Esophagus muscularis mucosa (tissue), 3 donors: ENCODE measurements at regions not wholly inside any gene's neighbourhood (a gene's known extent, or its start where the extent isn't known, plus 50 kb on each side); places are given as distances from the start of the nearest gene placed in this dataset.

ENCODE experiments used
- CTCF ChIP-seq, 3 experiments: fragments of 200-600 bp in 2 of 3; fragments of 450-650 bp in 1 of 3; sonication (generic) in 2 of 3; IDR thresholded peaks; one replicate each; pipeline ENCODE4 v1.5.1; 2017 to 2019; ENCODE audit warnings: antibody characterized with exemption in 3 of 3, mild to moderate bottlenecking in 2 of 3, moderate library complexity in 1 of 3
- EP300 ChIP-seq: sonication (generic); formaldehyde crosslinking; IDR thresholded peaks from one replicate; pipeline ENCODE4 v1.6.1; 2017; ENCODE audit warnings: antibody characterized with exemption

DNA sequence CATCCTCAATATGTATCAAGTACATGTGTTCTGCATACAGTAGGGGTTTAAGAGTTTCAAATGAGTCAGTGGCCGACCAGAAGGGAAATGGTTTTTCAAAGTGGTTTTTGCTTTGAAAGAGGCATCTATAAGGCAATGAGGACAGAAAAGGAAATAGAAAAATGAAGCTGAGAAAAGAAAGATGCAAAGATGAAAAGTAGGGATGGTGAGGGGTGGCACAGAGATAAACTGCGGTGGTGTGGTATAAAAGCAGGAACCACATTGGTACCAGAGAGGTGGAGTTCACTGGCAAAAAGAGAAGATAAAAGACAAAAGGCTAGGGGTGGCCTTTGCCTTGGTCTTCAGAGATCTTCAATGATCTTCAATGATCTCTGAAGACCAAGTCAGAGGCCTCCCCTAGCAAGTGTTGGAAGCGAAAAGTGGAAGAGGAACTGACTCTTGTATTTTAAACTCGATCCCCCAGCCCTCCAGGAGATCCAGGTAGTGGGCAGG is 144.0 kb upstream of the KRR1 start:
- TF ChIP-seq CTCF (IDR thresholded peaks at IDR 0.05) (no peak), EP300 (no peak)
